ENCODE measurements at regions not wholly inside any gene's neighbourhood (a gene's known extent, or its start where the extent isn't known, plus 50 kb on each side); places are given as distances from the start of the nearest gene placed in this dataset.

DNA sequence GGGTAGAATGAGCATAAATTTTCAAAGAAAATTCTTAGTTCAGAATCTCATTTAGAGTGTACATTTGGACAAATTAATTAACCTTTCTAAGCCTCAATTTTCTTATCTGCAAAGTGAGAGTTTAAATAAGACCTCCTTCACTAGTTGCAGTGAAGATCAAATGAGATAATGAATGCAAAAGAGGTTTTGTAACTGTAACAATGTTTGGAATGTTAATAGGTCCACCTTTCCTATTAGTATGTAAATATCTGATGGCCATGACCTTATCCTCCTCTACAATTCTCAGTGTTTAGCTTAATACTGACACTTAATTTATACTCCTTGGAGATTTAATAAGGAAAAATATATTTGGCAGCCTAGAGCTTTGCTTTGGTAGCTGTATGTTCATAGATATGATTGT is 138.8 kb downstream of the GABRG1 start:
- Histone ChIP-seq H3K9me3 (ENCODE audit: control insufficient read depth in 1 of 2, low read length in 2 of 2) (no peaks in the 10 kb centered on the region), H3K27me3 (ENCODE audit: low read depth, low read length) (no peaks in the 10 kb centered on the region), H3K4me3 (ENCODE audit: low read depth in 1 of 2, low read length in 2 of 2) (no peak overlapping the region), H3K36me3 (ENCODE audit: control insufficient read depth in 1 of 2, insufficient read depth in 2 of 2, low read length in 2 of 2) (no peaks in the 10 kb centered on the region), H3K27ac (ENCODE audit: low read length) (no peak overlapping the region), H3K4me1 (ENCODE audit: control insufficient read depth in 1 of 2, insufficient read depth in 2 of 2, low read length in 2 of 2) (no peaks in the 10 kb centered on the region)

DNA sequence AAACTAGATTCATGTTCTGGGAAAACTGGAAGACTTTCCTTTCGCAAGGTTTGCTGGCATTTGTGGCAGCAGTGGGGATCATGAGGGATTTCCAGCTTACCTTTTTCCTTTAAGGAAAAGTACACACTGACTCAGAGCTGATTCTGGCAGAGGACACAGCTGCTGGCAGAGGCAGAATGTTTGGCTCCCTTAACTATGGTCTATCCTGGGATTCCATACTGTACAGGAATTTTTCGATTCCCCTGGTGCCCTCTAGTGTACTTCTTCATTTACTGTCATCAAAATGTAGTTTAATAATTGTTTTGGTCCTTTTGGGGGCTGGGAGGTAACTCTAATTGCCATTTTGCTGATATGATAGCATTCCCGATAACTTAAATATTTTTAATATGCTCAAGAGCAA is 152.7 kb downstream of the GABRG1 start:
- H3K9me3 ChIP-seq (ENCODE audit: control insufficient read depth in 1 of 2, low read length in 2 of 2) = peaks cover 0 to 18% of the 10 kb centered on the region in 2 donors
- no peak overlapping the region for H3K4me3 ChIP-seq (ENCODE audit: low read depth in 1 of 2, low read length in 2 of 2)
- H3K4me1 ChIP-seq (ENCODE audit: control insufficient read depth in 1 of 2, insufficient read depth in 2 of 2, low read length in 2 of 2) = no peaks in the 10 kb centered on the region
- H3K27ac ChIP-seq (ENCODE audit: low read length) = no peak overlapping the region
- H3K27me3 ChIP-seq (ENCODE audit: low read depth, low read length) = no peaks in the 10 kb centered on the region
- no peaks in the 10 kb centered on the region for H3K36me3 ChIP-seq (ENCODE audit: control insufficient read depth in 1 of 2, insufficient read depth in 2 of 2, low read length in 2 of 2)

DNA sequence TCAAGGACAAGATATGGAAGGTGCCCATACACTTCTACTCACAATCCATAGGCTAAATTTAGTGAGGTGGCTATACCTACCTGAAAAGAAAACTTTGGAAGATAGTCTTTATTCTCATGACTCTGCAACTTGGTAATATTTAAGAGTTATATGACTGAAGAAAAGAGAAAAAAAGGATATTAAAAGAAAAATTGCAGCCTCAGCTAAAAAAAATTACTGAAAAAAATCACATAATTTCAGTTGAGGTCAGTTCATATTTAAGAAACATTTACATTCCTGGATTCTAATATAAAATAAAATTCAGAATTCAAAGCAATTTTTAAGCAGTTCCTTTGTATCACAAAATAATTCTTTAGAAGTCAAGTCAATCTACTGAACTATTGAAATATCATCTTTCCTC is 166.5 kb downstream of the GABRG1 start:
- no peak overlapping the region for H3K4me3 ChIP-seq (ENCODE audit: low read depth in 1 of 2, low read length in 2 of 2)
- H3K4me1 ChIP-seq (ENCODE audit: control insufficient read depth in 1 of 2, insufficient read depth in 2 of 2, low read length in 2 of 2) = no peaks in the 10 kb centered on the region
- H3K36me3 ChIP-seq (ENCODE audit: control insufficient read depth in 1 of 2, insufficient read depth in 2 of 2, low read length in 2 of 2) = no peaks in the 10 kb centered on the region
- H3K9me3 ChIP-seq (ENCODE audit: control insufficient read depth in 1 of 2, low read length in 2 of 2) = no peaks in the 10 kb centered on the region
- no peak overlapping the region for H3K27ac ChIP-seq (ENCODE audit: low read length)
- H3K27me3 ChIP-seq (ENCODE audit: low read depth, low read length) = no peaks in the 10 kb centered on the region

DNA sequence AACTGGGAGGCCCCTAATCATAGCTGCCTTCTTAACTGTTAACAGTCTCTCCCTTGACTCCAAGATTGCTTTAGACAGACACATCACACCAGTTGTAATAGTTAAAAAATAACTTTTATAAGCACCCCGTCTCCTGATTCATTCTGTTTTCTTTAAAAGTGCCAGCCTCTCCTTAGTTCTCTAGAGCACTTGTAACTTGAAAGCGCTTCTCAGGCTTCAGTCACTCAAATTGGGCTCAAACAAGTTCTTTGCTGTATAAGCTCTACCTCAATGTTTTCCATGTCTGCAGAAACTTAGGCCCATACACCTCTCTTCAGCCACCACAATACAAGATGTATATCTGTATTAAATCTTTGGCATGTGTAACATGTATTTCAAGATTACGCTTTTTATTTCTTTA is 169.6 kb downstream of the GABRG1 start:
- H3K4me1 ChIP-seq (ENCODE audit: control insufficient read depth in 1 of 2, insufficient read depth in 2 of 2, low read length in 2 of 2) = no peaks in the 10 kb centered on the region
- H3K9me3 ChIP-seq (ENCODE audit: control insufficient read depth in 1 of 2, low read length in 2 of 2) = no peaks in the 10 kb centered on the region
- H3K4me3 ChIP-seq (ENCODE audit: low read depth in 1 of 2, low read length in 2 of 2) = no peak overlapping the region
- no peaks in the 10 kb centered on the region for H3K27me3 ChIP-seq (ENCODE audit: low read depth, low read length)
- no peaks in the 10 kb centered on the region for H3K36me3 ChIP-seq (ENCODE audit: control insufficient read depth in 1 of 2, insufficient read depth in 2 of 2, low read length in 2 of 2)
- H3K27ac ChIP-seq (ENCODE audit: low read length) = no peak overlapping the region

DNA sequence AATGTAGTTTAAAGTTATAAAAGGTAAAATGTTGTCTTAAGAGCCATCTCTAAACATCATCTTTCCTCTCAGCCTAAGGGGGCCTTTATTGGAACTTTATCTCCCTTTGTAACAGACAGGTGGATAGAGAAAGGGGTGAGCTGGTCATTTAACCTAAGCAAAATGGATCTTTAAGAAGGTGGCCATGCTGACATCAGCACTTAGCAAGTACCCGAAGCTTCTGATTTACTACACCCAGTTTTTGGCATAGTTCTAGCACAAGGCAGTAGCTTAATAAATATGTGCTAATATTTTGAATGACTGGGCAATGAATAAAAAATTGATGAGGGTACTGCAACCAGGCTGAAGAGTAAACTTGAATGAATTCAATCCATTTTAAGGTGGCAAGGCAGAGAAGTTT is 172.7 kb downstream of the GABRG1 start:
- H3K27ac ChIP-seq (ENCODE audit: low read length) = no peak overlapping the region

DNA sequence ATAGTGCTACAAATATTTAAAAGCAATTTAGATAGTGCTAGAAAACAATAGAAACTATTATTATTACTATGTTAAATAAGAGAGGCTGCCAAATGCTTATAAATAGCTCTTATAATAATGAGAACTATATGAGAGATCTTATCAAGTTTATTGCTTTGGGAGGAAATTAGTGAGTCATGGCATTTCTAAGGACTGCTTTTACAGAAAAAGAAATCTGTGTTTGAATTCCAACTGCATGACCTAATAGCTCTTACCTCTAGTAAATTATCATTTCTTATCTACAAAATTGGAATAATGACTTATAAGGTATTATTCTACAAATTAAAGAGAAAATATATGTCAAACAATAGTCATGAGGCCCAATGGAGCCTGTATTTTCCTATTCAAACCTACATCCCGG is 177.2 kb downstream of the GABRG1 start:
- no peaks in the 10 kb centered on the region for H3K9me3 ChIP-seq (ENCODE audit: control insufficient read depth in 1 of 2, low read length in 2 of 2)
- H3K27ac ChIP-seq (ENCODE audit: low read length) = no peak overlapping the region
- no peak overlapping the region for H3K4me3 ChIP-seq (ENCODE audit: low read depth in 1 of 2, low read length in 2 of 2)
- no peaks in the 10 kb centered on the region for H3K4me1 ChIP-seq (ENCODE audit: control insufficient read depth in 1 of 2, insufficient read depth in 2 of 2, low read length in 2 of 2)
- no peaks in the 10 kb centered on the region for H3K27me3 ChIP-seq (ENCODE audit: low read depth, low read length)
- no peaks in the 10 kb centered on the region for H3K36me3 ChIP-seq (ENCODE audit: control insufficient read depth in 1 of 2, insufficient read depth in 2 of 2, low read length in 2 of 2)

More for the DNA sequence above, 172.7 kb downstream of the GABRG1 start:
- Histone ChIP-seq H3K4me3 (ENCODE audit: low read depth in 1 of 2, low read length in 2 of 2) (no peak overlapping the region), H3K27me3 (ENCODE audit: low read depth, low read length) (no peaks in the 10 kb centered on the region), H3K36me3 (ENCODE audit: control insufficient read depth in 1 of 2, insufficient read depth in 2 of 2, low read length in 2 of 2) (no peaks in the 10 kb centered on the region), H3K4me1 (ENCODE audit: control insufficient read depth in 1 of 2, insufficient read depth in 2 of 2, low read length in 2 of 2) (no peaks in the 10 kb centered on the region), H3K9me3 (ENCODE audit: control insufficient read depth in 1 of 2, low read length in 2 of 2) (no peaks in the 10 kb centered on the region)

DNA sequence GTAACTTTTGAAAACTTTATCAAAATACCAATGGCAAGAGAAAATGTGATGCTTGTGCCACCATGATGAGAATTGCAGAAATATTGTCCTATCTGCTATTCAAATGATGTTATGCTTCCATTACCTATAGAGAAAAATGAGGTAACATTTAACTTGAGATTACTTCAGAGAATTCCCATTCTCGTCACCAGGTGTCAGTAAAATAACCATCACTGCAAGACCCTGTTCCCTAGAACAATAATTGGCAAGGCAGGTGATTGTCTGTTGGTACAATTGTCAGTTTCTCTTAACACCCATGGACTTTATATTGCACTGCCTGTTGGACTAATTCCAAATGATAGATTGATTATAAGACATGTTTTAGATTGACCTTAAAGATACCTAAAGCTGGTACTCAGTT is 179.9 kb downstream of the GABRG1 start:
- Histone ChIP-seq H3K4me1 (ENCODE audit: control insufficient read depth in 1 of 2, insufficient read depth in 2 of 2, low read length in 2 of 2) (no peaks in the 10 kb centered on the region), H3K4me3 (ENCODE audit: low read depth in 1 of 2, low read length in 2 of 2) (no peak overlapping the region), H3K27ac (ENCODE audit: low read length) (no peak overlapping the region), H3K36me3 (ENCODE audit: control insufficient read depth in 1 of 2, insufficient read depth in 2 of 2, low read length in 2 of 2) (no peaks in the 10 kb centered on the region), H3K27me3 (ENCODE audit: low read depth, low read length) (no peaks in the 10 kb centered on the region), H3K9me3 (ENCODE audit: control insufficient read depth in 1 of 2, low read length in 2 of 2) (no peaks in the 10 kb centered on the region)

DNA sequence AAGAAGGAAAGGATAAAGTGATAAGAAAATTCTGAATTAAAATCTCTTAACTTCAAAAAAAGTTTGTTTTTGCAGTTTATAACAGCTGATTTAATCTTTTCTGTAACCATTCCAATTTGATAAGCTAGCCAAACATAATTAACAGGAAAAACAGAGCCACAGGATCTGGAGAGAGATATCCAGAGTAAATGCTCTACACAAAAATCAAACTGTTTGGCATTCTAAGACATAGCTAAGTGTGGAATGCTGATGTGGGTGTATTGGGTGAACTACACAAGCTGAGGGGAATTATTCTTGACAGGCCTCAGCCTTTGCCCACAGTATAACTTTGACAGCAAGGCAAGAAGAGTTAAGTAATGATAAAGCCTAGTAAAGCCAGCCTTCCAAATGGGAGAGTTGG is 184.8 kb downstream of the GABRG1 start:
- no peaks in the 10 kb centered on the region for H3K4me1 ChIP-seq (ENCODE audit: control insufficient read depth in 1 of 2, insufficient read depth in 2 of 2, low read length in 2 of 2)
- no peaks in the 10 kb centered on the region for H3K36me3 ChIP-seq (ENCODE audit: control insufficient read depth in 1 of 2, insufficient read depth in 2 of 2, low read length in 2 of 2)
- no peaks in the 10 kb centered on the region for H3K9me3 ChIP-seq (ENCODE audit: control insufficient read depth in 1 of 2, low read length in 2 of 2)
- no peak overlapping the region for H3K27ac ChIP-seq (ENCODE audit: low read length)
- no peak overlapping the region for H3K4me3 ChIP-seq (ENCODE audit: low read depth in 1 of 2, low read length in 2 of 2)
- no peaks in the 10 kb centered on the region for H3K27me3 ChIP-seq (ENCODE audit: low read depth, low read length)

DNA sequence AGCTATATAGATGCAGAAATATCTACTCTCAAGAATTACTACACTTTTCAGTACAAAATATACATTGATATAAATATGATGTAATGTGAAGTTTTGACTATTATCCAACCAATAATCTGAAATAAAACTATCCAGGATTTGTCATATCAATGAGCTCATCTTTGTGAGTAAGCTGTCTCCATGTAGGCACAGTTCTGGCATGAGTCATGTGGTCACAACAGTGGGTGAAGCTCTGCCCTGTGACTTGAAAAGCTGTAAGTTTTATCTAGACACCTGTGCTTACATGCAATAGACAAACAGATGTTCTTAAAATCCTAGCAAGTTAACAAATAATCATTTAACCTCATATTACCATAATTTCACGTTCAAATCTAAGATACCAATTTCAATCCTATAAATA is 192.7 kb downstream of the GABRG1 start:
- no peaks in the 10 kb centered on the region for H3K36me3 ChIP-seq (ENCODE audit: control insufficient read depth in 1 of 2, insufficient read depth in 2 of 2, low read length in 2 of 2)
- no peaks in the 10 kb centered on the region for H3K9me3 ChIP-seq (ENCODE audit: control insufficient read depth in 1 of 2, low read length in 2 of 2)
- H3K4me1 ChIP-seq (ENCODE audit: control insufficient read depth in 1 of 2, insufficient read depth in 2 of 2, low read length in 2 of 2) = no peaks in the 10 kb centered on the region
- no peak overlapping the region for H3K4me3 ChIP-seq (ENCODE audit: low read depth in 1 of 2, low read length in 2 of 2)
- H3K27ac ChIP-seq (ENCODE audit: low read length) = no peak overlapping the region
- no peaks in the 10 kb centered on the region for H3K27me3 ChIP-seq (ENCODE audit: low read depth, low read length)

DNA sequence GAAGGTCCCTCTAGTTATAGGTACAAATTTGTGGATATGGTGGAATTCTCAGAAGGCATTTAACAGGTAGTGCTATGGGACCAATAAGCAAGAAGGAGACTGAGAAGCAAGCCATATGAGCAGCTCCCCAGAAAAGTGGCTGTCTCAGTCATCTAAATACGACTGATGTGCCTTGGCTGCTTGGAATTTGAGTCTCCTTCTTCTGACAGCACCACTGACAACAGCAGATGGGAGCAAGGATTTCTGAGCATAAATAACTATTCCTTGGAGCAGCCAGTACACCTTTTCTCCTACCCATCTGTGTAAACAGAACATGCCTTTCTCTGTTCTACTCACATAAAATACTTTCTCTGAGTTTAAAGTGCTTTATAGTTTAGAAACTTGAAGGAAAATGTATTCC is 196.2 kb downstream of the GABRG1 start:
- no peaks in the 10 kb centered on the region for H3K9me3 ChIP-seq (ENCODE audit: control insufficient read depth in 1 of 2, low read length in 2 of 2)
- H3K4me3 ChIP-seq (ENCODE audit: low read depth in 1 of 2, low read length in 2 of 2) = no peak overlapping the region
- no peaks in the 10 kb centered on the region for H3K27me3 ChIP-seq (ENCODE audit: low read depth, low read length)
- no peaks in the 10 kb centered on the region for H3K36me3 ChIP-seq (ENCODE audit: control insufficient read depth in 1 of 2, insufficient read depth in 2 of 2, low read length in 2 of 2)
- H3K27ac ChIP-seq (ENCODE audit: low read length) = no peak overlapping the region
- H3K4me1 ChIP-seq (ENCODE audit: control insufficient read depth in 1 of 2, insufficient read depth in 2 of 2, low read length in 2 of 2) = no peaks in the 10 kb centered on the region

DNA sequence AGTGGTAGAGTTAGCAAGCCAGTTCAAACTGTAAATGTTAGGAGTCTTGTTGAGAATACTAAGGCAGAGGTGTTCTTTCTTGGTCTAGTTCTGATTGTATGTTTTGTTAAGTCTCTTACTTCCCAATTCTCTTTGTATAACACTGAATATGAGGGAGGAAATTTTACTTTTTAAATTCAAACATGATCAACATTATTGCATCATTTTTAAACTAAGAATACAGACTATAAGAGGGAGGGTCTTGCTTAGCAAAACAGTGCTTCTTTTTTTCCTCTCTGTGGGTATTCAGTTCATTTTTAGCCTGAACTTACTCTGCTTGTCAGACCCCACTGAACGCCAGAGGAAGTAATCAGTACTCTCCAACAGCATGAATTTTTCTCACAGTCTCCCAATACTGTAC is 198.0 kb downstream of the GABRG1 start:
- H3K27ac ChIP-seq (ENCODE audit: low read length) = no peak overlapping the region
- H3K9me3 ChIP-seq (ENCODE audit: control insufficient read depth in 1 of 2, low read length in 2 of 2) = no peaks in the 10 kb centered on the region
- H3K27me3 ChIP-seq (ENCODE audit: low read depth, low read length) = no peaks in the 10 kb centered on the region
- H3K36me3 ChIP-seq (ENCODE audit: control insufficient read depth in 1 of 2, insufficient read depth in 2 of 2, low read length in 2 of 2) = no peaks in the 10 kb centered on the region
- no peaks in the 10 kb centered on the region for H3K4me1 ChIP-seq (ENCODE audit: control insufficient read depth in 1 of 2, insufficient read depth in 2 of 2, low read length in 2 of 2)
- no peak overlapping the region for H3K4me3 ChIP-seq (ENCODE audit: low read depth in 1 of 2, low read length in 2 of 2)

DNA sequence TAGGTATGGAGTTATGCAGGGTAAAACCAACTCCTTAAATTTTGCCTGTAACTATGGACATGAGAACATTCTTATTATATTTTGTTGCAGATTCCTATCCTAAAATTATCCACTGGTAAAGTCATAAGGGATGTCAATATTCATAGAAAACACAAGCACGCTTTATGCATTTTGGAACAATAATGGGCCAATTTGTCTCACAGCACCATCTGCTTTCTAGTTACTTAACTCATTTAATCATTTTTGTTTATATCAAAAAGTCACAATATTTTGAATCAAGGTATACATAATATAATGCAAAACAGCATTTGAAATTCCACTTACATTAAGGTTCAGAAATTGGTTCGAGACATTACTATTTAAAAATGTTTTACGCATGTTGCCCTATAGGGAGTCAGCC is 203.0 kb downstream of the GABRG1 start:
- Histone ChIP-seq H3K27ac (ENCODE audit: low read length) (no peak overlapping the region), H3K9me3 (ENCODE audit: control insufficient read depth in 1 of 2, low read length in 2 of 2) (no peaks in the 10 kb centered on the region), H3K36me3 (ENCODE audit: control insufficient read depth in 1 of 2, insufficient read depth in 2 of 2, low read length in 2 of 2) (no peaks in the 10 kb centered on the region), H3K27me3 (ENCODE audit: low read depth, low read length) (no peaks in the 10 kb centered on the region), H3K4me3 (ENCODE audit: low read depth in 1 of 2, low read length in 2 of 2) (no peak overlapping the region), H3K4me1 (ENCODE audit: control insufficient read depth in 1 of 2, insufficient read depth in 2 of 2, low read length in 2 of 2) (no peaks in the 10 kb centered on the region)
